ENCODE measurements at regions not wholly inside any gene's neighbourhood (a gene's known extent, or its start where the extent isn't known, plus 50 kb on each side); places are given as distances from the start of the nearest gene placed in this dataset.

- TF ChIP-seq, protein P1, sequence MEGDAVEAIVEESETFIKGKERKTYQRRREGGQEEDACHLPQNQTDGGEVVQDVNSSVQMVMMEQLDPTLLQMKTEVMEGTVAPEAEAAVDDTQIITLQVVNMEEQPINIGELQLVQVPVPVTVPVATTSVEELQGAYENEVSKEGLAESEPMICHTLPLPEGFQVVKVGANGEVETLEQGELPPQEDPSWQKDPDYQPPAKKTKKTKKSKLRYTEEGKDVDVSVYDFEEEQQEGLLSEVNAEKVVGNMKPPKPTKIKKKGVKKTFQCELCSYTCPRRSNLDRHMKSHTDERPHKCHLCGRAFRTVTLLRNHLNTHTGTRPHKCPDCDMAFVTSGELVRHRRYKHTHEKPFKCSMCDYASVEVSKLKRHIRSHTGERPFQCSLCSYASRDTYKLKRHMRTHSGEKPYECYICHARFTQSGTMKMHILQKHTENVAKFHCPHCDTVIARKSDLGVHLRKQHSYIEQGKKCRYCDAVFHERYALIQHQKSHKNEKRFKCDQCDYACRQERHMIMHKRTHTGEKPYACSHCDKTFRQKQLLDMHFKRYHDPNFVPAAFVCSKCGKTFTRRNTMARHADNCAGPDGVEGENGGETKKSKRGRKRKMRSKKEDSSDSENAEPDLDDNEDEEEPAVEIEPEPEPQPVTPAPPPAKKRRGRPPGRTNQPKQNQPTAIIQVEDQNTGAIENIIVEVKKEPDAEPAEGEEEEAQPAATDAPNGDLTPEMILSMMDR (IDR thresholded peaks at IDR 0.05; ENCODE audit: low read length, missing control alignments) = no peak
- no peak for DNase-seq (ENCODE audit: low read depth)
- H3K4me3 ChIP-seq (replicated peaks; ENCODE audit: low read depth, low read length) = no peak overlapping the region
Measured at GRCh38 chr3:150110097-150110496, 139.4 kb upstream of the PFN2 start.

DNA sequence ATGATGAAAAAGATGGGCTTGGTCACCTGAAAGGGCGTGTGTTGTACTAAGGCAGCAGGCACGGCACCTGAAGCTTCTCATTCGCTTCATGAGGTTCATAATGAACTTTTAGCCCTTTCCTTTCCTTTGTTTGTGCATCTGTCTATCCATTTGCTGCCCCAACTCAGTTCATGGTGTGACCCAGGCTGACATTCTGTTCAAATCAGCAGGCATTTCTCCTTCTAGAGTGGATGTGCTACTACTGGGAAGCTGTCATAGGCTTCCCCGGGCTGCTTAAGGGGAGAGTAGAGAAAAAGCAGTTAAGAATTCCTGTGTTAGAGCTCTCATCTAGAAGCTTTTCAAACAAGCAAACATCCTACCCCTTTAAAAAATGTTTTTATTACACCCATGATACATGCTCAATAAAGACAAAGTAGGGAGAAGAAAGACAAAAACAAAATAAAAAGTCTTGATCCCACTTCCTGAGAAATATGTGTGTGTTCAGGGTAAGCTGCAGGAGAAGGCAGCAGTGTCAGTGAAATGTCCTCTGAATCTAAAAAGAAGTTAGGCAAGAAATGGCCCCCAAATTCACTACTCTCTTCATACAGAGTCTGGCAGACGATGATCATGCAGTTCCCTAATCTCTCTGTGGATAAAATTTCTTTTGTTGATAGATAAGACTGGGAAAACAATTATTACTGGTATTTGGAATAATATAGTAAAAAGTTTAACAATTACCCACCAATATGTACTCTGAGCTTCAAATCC lies 136.9 kb upstream of the PFN2 start:
- no peak for DNase-seq (ENCODE audit: low read depth)
- no peak overlapping the region for H3K4me3 ChIP-seq (replicated peaks; ENCODE audit: low read depth, low read length)
- TF ChIP-seq, protein P1 (IDR thresholded peaks at IDR 0.05; ENCODE audit: low read length, missing control alignments) = no peak

DNA sequence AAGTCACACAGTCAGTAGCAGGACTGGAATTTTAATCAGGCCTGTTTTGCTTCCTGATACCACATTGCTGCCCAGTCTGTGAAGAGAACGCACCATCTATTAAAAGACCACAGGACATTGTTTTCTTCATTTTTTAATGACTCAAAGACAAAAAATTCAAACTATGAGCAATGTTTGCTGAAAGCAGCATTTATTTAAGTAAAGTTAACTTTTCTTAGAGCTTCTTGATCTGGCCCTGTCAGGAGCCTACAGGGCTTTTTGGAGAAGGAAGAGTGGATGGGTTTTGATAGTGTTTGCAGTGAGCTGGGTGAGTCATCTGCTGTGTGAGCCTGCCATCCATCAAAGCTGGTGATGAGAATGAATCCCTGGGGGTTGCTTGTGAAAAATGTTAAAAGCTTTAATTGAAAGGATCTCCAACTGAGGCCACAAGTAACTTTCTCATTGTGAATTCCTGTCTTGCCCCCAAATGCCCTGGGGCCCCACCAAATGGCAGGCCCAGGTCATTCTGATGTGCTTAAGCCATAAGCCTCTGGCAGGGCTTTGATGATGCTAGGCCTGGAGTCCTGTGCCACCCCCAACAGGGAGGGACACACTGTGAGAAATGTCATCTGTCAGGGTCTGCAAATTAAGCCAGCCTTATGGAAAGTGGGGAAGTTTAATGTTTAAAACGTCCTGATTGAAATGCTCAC lies 136.2 kb upstream of the PFN2 start:
- DNase-seq (ENCODE audit: low read depth) = peak; percentile 85
- TF ChIP-seq, protein P1 (IDR thresholded peaks at IDR 0.05; ENCODE audit: low read length, missing control alignments) = no peak
- no peak overlapping the region for H3K4me3 ChIP-seq (replicated peaks; ENCODE audit: low read depth, low read length)

DNA sequence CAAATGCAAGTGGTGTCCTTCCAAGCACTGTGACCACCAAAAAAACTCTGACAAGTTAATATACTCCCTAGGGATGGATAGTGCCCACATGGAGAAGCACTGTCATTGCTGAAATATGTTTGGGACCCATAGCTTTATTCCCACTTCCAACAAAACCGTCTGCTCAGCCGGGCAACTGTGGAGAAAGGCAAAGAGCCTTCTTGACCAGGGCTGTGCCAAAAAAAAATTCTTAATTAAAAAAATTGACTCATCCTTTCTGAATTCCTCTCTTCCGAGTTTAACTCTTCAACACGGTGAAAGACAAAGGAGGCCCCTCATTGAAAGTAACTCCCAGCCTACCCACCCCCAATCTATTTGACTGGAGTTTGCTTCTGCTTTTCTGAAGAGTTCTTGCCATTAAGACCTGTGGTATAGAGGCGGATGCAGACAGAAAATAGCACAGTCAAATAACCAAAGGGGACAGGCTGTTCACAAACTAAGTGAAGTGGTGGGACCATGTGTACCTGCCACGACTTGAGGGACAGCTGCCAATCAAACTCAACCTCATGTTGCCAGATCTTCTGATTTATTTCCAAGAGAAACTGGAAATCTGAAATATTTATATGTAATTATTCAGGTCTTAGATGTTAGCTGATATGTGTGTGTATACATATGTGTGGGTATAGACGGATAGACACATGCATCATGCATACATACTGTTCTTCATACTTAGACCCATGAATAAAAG lies 135.4 kb upstream of the PFN2 start:
- DNase-seq (ENCODE audit: low read depth) = no peak
- TF ChIP-seq, protein P1 (IDR thresholded peaks at IDR 0.05; ENCODE audit: low read length, missing control alignments) = no peak
- no peak overlapping the region for H3K4me3 ChIP-seq (replicated peaks; ENCODE audit: low read depth, low read length)

DNA sequence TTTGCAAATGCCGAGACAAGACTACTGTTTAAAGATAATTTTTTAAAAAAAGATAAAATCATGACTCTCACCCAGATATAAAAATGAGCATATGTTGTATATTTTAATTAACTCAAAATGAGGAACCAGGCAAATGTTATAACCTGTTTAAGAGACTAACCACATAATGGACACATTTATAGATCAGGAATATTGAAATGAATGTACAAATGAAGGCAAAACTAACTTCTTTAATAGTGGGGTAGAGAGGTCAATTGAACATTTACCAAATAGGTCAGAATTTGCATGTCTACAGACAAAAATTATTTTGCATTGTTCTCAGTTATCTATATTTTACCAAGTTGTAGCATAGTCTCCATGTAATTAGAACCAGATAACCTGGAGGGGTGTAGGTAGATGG lies 134.3 kb upstream of the PFN2 start:
- TF ChIP-seq, protein P1 (IDR thresholded peaks at IDR 0.05; ENCODE audit: low read length, missing control alignments) = no peak
- H3K4me3 ChIP-seq (replicated peaks; ENCODE audit: low read depth, low read length) = no peak overlapping the region
- no peak for DNase-seq (ENCODE audit: low read depth)

- TF ChIP-seq, protein P1 (IDR thresholded peaks at IDR 0.05; ENCODE audit: low read length, missing control alignments) = no peak
- DNase-seq (ENCODE audit: low read depth) = no peak
- no peak overlapping the region for H3K4me3 ChIP-seq (replicated peaks; ENCODE audit: low read depth, low read length)
Measured at GRCh38 chr3:150104564-150104963, 133.9 kb upstream of the PFN2 start.

Data from fibroblast of pulmonary artery (primary cell).